OCI-M1 (cell line): ENCODE measurements at regions not wholly inside any gene's neighbourhood (a gene's known extent, or its start where the extent isn't known, plus 50 kb on each side); places are given as distances from the start of the nearest gene placed in this dataset.

Experiments
- DNase-seq: peaks from one replicate; lab custom pipeline; 2025; lab: John Stamatoyannopoulos, UW

DNA sequence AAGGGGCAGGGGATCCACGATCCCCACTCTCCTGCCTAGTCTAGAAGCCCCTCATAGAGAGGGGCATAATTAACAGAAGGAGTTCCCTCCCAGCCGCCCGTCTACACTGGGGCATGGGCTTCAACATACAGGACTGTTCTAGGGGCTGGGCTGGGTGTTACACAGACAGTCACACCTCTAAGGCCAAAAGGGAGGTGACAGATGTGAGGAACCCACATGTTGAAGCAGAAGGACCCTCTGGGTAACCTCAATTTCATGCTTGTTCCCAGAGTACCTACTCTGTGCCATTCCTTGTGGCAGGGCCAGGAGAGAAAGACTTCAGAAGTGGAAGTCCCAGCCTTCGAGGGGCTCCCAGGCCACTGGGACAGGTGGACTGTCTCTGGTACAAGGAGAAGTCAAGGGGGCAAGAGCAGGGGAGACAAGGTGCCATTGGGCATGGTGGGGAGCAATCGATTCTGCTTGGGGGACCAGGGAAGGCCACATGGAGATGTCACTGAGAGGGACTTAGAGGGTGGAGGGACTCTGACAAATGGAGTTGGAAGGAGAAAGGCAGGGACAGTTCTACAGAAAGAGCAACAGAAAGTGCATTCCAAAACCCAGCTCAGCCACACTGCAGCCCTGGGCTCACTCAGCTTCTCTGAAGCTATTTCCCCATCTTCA lies 71.3 kb downstream of the CPN2 start:
- no peak for DNase-seq

DNA sequence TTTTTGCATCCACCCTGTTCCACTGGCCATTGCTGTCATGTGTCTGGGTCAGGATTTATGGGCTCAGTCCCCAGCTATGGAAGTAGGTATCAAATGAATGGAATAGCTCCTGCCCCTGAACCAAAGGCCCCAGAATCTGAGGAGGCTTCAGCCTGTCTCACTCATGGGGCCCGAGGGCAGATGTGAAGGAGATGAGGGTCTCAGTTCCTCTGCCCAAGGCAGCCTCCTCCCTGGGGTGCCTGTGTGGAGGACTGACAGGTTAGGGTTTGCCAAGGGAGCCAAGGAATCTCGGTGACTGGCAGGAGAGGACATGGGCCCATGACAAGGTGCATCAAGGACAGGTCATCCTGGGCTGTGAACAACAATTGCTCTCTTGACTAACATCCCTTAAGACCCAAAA lies 70.4 kb downstream of the CPN2 start:
- DNase-seq, result no peak

DNA sequence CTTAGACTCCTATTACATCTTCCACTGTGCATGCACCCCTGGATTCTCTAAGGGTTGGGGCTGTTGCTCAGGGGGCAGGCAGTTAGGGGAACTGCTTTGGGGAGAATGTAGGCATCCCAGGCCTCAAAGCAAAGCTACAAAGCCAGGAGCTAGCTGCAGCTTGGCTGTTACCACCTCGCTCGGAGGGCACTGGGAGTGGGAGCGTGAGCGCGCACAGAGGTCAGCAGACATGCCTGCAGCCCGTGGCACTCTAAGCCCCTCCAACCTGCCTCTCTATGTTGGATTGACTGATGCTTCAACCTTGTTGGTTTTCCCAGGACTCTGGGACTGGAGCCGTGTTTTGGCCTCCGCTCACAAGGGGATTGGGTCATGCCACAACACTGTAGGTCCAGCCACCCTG lies 69.8 kb downstream of the CPN2 start:
- DNase-seq, result no peak

DNA sequence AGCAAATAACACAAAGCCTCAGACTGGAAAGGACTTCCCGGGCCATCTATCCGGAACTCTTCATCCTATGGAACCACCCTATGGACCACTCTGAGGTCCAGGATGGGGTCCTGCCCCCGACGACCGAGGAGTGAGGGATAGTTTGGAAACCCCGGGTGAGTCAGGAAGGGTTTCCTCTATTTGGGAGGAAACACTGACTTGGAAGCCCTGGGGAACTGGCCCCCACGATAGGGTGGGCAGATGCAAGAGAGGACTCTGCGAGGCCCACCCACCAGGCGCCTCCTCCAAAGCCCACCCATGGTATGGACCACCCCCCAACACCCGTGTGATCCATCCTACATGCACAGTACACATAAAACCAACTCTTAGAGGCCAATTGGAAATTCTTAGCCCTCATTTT lies 69.4 kb downstream of the CPN2 start:
- no peak for DNase-seq

DNA sequence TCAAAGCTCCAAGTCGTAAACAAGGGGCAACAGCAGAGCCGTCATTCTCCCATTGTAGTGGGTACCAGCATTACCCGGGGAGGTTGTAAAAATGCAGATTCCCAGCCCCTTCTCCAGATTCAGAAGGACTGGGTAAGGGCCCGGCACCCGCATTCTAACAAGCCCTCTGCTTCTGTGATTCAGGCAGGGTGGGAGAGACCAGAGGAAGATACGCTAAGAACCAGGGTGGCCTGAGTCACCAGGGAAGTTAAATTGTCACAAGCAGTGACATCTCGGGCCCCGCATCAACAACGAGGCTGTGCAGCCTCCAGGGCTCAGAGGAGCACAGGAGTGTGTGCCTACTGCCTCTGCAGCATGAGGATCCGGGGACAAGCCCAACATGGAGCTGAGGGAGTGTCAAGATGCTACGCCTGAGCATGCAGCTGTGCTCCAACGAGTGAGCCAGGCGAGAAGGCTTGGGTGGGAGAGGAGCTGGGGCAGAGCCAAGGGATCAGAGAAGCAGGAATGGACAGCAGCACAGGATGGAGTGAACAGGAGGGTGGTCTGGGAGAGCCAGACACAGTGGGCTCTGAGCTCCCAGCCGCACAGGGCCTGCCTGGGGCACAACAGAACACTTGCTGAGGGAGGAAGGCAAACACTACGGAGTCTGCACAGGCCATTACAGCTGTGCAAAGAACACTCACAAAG lies 68.5 kb downstream of the CPN2 start:
- no peak for DNase-seq

DNA sequence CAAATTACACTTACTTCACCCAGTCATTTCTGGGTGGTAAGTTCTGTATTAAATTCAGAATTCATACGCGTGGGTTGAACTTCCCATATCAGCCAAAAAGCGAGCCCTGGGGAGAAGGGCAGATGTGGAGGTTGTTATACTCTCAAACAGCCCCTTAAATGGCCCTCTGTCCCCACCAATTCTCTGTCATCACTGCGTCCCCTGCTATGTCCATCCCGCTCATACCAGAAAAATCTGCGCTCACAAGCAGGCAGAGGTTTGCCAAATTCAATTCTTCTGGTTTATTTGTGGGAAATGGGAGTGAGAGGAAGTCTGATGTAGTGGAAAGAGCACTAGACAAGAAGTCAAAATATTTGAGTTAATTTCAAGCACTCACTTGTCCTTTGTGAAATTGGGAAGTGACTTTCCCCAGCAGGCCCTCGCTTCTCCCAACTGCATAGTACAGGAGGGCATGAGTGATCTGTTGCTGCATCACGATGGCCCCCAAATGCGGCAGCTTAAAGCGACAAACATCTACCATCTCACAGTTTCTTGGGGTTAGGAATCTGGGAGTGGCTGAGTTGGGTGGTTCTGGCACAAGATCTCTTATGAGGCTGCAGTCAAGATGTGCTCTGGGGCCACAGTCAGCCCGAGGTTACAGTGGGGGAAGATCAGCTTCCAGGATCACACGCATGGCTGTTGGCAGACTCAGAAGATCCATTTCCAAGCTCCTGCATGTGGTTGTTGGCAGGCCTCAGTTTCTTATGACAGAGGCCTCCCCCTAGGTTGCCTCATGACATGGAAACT lies 67.7 kb downstream of the CPN2 start:
- DNase-seq, result no peak

DNA sequence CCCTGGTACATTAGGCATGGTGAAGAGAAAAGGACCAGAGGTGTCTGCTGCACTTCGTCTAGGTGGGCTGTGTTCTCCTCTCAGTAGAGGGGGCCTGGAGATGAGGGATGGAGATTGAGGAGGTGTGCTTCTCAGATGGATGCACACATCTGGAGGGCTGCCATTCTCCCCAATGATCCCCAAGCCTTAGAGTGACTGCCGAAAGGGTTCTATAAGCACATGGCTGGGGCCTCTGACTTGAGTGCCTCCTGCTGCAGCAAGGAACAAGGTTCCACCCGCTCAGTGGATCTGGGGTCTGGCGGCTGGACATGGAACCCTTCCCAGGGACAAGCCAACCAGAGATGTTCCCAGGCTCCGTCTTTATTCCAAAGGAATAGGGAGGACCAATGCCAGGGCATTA lies 66.8 kb downstream of the CPN2 start:
- DNase-seq, result no peak

DNA sequence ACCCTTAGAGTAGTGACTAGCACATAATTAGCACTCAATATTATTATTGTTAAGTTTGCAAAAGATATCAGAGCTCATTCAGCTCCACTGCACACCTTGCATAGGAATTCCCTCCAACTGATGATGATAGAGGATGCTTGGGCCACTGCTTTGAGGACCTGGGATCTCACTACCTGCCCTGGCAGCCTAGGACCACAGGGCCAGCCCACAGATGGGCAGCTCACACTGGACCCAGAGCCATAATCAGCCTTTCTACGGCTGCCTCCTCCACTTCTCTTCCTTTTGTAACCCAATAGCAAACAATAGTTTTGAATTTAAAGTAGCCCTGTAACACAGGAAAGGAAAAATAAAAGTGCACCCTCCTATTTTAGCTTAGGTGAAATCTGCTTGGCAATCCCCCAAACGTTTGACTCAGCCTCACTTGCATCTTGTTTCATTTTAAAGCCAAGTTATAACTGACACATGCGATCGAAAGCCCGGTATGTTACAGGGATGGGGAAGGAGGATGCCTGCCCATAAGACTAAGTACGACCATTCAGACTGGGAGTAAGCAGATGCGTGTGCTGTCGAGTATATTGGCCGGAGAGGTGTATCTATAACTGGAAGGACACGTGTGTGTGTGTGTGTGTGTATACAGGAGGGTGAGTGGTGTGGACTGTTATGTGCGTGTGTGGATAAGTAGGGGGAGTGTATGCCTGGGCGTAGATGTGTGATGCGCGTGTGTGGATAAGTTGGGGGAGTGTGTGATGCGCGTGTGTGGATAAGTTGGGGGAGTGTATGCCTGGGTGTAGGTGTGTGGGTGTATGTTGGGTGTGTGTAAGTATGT lies 65.9 kb downstream of the CPN2 start:
- DNase-seq, result no peak

DNA sequence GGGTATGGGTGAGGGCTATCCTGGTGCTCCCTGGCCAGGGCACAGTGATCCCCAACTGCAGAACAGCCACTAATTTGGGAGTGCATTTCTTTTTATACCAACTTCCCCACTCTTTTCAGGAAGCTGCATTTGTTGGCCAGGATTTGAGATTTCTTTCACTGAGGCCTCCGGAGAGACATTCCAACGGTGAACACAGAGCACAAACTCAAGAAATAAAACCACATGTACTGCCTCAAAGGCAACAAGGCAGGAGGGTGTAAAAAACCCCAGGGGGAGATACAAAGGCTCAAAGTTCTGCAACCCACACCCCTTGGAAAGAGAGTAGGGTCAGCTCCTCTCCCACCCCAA lies 65.3 kb downstream of the CPN2 start:
- no peak for DNase-seq

DNA sequence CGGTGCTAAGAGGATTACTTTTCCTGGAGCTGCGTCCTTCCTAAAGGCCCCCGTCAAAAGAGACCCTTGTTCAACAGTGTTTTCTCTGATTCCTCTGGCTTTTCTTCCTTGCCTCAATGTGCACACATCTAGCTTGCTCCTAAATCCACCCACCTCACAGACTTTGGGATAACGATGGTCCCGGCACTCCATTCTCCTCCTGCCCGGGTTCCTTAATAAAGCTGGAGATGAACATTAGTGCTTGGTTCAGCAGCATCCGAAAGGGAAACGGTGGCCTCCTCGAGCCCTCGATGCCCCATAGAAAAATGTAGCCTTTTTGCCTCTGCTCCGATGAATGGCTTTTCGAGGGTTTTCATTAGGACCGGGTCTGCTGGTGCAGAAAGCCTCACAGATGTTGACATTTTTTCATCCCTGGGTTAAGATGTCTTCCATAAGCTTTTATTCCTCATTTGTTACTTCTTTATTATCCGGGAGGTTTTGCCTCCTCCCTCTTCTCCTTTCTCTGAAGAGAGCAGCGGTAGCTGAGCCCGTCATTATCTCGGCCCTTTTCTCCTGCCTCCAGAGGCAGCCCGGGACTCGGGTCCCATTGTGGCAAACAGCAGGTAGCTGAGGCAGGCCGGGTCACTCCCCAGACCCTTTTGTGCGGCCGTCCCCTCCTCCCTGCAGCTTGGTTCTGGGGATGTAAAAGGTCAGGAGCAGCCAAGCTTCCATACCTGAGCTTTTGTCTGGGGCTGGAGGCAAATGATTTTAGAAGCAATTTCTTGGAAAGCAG lies 64.6 kb downstream of the CPN2 start:
- no peak for DNase-seq

DNA sequence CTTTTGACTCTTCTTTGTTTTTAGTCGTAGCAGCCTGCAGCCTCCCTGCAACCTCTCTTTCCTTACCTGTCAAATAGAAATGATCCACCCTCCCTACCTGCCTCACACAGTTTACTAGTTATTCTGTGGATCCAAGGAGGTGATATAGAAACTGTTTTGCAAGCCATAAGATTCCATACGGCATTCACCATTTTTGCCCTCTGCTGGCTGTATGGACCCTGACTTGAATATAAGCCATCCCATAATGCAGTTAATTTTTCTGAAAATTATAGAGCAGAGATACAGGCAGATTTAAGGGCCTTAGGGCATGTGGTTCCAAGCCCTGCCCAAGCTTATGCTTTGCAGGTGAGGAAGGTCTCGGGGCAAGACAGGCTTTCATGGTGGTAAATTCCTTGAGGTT lies 63.8 kb downstream of the CPN2 start:
- no peak for DNase-seq

DNA sequence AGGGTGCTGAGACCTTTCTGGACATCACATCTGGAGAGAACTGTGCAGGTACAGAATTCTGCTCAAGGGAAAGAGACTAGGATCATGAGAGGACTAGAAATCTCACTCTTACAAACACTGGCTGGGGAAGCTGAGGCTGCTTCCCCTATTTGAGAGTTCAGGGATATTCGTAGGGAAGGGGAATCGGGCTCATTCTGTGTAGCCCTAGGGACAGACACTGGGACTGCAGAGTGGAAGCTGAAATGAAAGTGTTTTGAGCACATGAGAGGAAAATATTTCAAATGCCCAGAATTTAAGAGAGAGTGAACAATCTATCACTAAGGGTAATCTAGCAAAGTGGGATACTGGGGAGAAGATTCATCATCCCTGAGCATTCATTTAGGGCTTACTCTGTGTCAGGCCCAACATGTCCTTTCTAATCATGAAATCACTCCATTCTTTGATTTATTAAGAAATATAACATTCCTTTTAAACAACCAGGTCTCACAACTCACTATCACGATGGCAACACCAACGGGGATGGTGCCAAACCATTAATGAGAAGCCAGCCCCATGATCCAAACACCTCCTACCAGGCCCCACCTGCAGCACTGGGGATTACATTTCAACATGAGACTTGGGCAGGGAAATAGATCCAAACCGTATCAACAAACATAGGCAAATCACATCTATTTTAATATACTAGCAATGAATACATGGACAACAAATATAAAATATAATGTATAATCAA lies 63.0 kb downstream of the CPN2 start:
- DNase-seq, result no peak
